ENCODE measurements at regions not wholly inside any gene's neighbourhood (a gene's known extent, or its start where the extent isn't known, plus 50 kb on each side); places are given as distances from the start of the nearest gene placed in this dataset.
"Not testable (repeated sequence)": the region's sequence is repeated elsewhere in the genome, so short reads cannot be mapped to it uniquely, and the experiment has no call there.

DNA sequence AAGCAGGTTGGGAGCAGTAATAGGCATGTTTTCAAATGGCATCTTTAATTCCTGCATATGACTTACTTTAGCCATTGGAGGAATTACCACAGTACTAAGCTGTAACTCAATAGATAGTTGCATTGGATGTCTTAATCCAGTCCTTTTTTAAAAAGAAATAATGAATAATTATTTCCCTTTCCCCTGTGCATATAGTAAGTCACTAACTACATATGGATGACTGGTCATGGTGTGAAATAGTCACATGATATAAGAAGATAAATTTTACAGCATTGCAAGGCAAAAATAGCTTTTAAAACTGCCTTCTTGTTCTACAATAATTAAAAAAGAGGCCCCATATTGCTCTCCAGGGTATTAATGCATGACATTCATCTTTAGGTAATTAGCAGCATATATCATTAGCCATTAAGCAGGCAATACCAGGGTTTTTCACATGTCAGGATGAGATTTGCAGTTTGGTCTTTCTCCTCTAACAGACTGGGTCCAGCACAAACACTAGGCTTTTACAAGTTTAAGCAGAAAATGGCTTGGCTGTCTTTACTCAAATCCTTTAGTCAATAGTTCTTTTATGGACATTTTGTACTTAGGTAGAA, 606.4 kb upstream of the RORB start:
- DNase-seq = no peak

DNA sequence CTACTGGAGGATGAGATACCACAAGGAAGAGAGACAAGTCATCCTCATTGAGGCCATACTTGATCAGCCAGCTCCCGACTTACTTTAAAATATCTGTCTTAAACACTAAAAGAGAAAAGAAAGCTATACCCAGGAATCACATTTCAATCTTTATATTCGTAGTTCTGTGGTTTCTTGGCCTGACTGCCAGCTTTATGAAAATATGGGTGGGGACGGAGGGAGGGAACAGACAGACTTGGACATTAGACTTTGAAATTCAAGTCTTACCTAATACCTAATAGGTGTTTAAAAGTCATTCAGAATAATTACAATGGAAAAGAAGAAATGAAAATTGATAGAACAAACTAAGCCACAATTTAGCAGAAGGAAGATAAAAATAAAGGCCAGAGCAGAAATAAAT, 604.8 kb upstream of the RORB start:
- no peak for DNase-seq

DNA sequence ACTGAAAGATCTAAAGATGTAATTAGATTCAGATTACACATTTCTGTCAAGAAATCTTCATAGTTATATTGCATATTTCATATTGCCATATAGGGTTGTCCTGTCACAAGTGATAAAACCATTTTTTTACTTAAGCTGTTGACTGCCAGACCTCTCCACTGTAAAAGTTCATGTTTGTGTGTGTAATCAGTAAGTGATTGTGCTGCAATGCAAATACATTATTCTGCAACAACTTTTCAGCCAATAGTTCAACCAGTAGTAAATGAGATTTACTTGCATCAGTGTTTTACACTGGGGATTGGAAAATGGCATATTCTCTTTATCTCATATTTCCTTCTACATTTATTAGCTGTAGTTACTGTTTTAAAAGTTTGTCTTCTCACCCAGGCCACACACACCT, 603.9 kb upstream of the RORB start:
- no peak for DNase-seq

DNA sequence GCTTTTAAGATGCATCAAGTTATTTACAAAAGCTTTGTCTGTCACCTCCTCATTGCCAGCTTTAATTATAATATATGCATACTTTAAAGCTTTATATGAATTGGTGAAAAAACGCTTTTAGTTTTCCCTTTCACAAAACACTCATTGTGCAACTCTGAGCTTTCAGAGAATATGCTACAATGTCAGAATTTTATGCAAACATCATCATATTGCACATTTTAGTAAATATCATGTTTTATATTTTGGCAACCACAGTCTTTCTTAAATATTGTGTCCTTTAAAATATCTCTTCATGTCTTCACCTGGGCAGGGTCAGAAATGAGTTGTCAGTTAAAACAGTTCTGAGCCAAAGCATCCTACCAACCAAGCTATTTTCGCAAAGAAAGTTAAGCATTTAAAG, 601.1 kb upstream of the RORB start:
- DNase-seq = no peak

GRCh38 chr9:73906671-73907070, 590.5 kb upstream of the RORB start:
- no peak for DNase-seq

DNA sequence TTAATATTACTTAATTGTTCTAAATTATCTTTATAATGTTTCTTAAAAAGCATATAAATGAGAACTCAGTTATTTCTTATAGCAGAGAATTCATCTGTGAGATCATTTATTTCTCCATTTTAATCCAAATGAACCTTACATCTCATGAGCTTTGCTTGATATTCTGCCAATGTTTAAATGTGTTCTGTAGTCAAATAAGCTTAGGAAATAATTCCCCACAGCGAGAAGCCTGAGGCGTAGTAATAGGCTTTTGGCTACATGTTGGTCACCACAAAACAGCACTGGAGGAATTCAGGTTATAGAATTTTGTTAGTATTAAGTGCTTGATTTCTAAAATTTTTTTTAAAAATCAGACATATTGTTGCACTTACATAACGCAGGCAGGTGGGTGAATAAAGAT, 585.3 kb upstream of the RORB start:
- no peak for DNase-seq

- no peak for DNase-seq
These were observed 581.0 kb upstream of the RORB start for GRCh38 chr9:73916016-73916673.

DNA sequence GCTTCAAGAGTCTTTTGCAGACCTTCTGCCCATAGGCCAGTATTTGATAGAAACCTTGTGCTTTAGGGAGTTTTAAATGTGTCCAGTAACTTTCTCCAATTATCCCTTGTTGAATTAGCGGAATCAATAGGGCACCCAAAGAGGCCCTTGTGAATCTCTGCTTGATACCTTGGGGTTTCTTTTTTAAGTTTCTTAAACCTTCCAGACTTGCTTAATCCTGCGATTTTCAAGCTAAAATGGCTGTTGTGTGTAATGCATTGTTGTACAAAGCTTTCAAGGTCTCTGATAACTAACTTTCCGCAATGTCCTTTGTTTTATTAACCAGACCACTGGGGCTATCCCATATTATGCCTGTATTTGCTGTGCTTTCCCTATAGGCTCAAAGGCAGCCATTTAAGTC, 577.4 kb upstream of the RORB start:
- no peak for DNase-seq

DNA sequence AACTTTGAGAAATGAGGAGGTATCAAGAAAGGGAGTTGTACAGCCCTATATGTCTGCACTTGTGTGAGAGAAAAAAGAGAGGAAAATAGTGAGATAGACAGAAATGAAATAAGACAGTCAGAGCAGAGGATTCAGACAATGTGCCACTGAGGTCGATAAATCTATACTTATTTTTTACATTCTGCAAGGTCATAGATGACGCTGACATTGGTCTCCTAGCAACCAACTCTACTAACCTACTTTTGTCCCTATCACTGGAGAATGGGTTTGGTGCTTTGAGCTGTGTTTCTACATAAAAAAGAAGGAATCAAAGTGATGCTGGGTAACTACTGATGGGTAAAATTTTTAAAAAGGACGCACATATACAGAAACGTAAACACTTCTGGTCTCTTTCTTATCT, 573.3 kb upstream of the RORB start:
- no peak for DNase-seq

- no peak for DNase-seq
These were observed 546.0 kb upstream of the RORB start for GRCh38 chr9:73951147-73951546.

DNA sequence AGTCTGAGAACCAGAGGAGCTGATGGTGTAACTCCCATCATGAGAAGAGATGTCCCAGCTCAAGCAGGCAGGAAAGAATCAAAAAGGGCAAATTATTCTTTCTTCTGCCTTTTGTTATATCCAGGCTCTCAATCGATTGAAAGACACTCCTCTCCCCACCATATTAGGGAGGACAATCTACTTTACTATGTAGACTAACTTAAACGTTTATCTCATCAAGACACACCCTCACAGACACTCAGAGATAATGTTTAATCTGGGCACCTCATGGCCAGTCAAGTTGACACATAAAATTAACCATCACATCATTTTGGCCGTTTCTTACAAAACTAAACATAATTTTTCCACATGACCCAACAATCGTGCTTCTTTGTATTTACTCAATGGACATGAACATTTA, 534.3 kb upstream of the RORB start:
- no peak for DNase-seq

- no peak for DNase-seq
These were observed 527.2 kb upstream of the RORB start for GRCh38 chr9:73969936-73970335.

- DNase-seq = not testable (repeated sequence)
These were observed 520.7 kb upstream of the RORB start for GRCh38 chr9:73976424-73976823.

DNA sequence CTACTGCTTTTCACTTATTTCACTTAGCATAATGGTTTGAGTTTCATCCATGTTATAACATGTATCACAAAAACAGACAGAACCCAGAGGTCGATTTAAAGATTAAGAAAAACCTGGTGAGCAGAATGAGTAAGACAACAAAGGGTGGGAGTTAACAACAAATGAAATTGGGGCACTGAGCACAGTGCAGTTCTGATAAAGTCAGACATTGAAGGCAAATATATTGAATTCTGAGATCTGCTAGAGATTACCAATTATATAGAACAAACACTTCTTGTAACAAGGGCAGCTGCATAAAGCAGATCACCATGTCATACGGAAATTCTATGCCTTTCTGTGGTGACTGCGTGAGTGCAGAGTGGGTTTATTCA, 517.3 kb upstream of the RORB start:
- DNase-seq = no peak

- DNase-seq = no peak
These were observed 516.4 kb upstream of the RORB start for GRCh38 chr9:73980754-73981153.

DNA sequence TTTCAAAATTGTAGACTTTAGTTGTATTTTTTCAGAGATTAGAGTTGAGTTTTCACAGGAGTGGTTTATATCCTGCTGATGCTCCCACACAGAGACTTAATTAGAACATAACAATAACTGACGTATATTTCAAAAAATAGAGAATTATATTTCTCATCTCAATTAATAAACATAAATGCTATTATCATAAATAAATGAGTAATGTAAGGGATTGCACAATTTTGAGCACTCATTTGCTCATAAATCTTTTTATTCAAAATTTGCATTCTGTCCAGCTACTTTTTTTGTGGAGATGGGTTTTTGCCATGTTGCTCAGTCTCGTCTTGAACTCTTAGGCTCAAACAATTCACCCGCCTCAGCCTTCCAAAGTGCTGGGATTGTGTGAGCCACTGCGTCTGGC, 515.7 kb upstream of the RORB start:
- no peak for DNase-seq

GRCh38 chr9:73995836-73996235, 501.3 kb upstream of the RORB start:
- DNase-seq = no peak

- DNase-seq = no peak
These were observed 500.3 kb upstream of the RORB start for GRCh38 chr9:73996844-73997243.

GRCh38 chr9:74001382-74001781, 495.8 kb upstream of the RORB start:
- no peak for DNase-seq

DNA sequence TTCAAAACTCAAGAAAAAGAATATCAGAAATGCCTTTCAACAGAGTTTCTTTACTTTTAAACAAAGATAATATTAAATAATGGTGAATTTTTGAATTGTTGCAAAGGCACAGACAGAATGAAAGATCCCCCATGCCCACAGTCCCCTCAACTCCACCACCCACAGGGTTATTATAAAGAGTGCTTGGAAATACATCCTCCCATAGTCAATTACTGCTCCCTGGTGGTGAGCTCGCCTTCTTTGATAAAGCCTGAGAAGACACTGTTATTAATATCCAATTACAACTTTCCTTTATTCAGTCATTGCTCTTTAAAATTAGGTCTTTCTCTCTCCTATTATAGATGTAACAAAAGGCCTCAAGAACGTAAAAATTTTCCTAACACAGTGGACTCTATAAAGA, 490.2 kb upstream of the RORB start:
- no peak for DNase-seq

DNA sequence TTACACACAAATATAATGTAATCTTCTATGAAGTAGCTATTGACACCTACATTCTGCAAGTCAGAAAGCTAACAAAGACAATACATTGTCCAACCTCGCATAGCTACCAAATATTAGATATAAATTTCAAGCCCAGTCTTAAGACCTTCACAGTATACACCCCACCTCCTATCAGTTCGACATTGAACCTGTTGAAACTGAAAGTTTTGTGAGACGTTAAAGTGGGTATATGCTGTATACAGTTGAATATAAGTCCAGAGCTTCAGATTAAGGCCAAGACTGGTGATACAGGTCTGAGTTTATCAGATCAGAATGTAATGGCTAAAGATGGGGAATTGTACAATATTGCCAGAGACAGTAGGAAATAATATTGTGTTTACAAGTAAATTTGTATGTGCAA, 489.3 kb upstream of the RORB start:
- DNase-seq = no peak

GRCh38 chr9:74016004-74016403, 481.1 kb upstream of the RORB start:
- no peak for DNase-seq

DNA sequence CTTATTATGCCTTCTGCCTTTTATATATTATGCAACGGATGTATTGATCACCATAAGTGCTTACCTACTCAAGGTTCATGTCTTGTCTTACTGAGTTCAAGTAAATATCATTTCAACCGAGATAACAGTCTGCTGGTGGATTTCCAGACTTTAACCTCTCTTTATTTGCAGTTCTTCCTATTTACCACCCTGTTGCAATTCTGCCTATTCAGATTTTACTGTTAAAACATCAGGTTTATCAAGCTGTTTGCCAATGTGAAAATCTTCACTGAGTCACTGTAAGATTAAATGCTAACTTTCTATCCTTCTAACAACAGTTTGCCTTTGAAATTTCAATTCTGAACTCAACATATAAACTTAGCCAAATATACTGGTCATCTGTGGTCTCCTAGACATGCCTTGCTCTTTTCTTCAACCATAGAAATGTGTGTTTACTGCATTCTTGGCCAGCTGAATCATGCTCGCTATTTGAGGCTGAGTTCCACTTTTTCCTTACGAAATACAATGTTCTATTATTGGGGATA, 471.7 kb upstream of the RORB start:
- no peak for DNase-seq

DNA sequence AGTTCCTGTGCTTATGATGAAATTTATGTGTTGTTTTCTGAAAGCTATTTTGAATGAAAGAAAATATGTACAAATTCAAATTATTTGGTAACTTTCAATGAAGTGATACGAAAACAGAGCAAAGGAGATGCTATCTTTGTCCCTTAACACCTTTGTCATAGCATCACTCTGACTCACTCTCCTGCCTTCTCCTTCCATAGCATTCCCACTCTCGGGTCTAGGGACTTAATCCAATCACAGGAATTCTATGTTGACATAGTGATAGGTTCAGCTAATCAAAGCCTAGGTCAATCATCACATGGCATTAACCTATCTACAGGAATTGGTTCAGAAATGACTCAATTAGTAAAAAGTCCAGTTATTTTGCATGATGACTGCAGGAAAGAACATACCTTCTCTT, 464.7 kb upstream of the RORB start:
- DNase-seq = no peak

DNA sequence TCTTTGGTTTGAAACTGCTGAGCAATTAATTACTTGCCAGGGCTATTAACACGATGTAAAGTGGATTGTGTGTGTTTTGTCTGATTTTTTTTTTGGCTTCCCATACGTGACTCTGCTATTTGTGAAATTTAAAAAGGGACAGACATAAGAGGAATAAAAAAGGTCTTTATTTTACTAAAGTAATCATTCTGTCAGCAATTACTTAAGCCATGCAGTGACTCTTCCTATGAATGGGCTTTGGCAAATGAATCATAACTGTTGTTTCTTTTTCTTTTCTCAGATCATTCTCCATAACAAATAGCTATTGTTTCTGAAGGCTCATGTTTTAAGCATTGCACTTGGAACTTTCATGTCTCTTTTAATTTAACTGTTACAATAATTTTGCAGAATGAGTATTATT, 461.3 kb upstream of the RORB start:
- no peak for DNase-seq

All from NCI-H2171 (cell line).